ENCODE measurements at regions not wholly inside any gene's neighbourhood (a gene's known extent, or its start where the extent isn't known, plus 50 kb on each side); places are given as distances from the start of the nearest gene placed in this dataset.
"Not testable (repeated sequence)": the region's sequence is repeated elsewhere in the genome, so short reads cannot be mapped to it uniquely, and the experiment has no call there.

- peak; percentile 39 for DNase-seq (ENCODE audit: low spot score)
- ChIA-PET CTCF (no interaction called here), POLR2A (ENCODE audit: low non-redundant PET) (no interaction called here)
- no peak for TF ChIP-seq EZH2 (IDR thresholded peaks at IDR 0.05; ENCODE audit: borderline replicate concordance, low read depth, low read length, poor library complexity, severe bottlenecking)
- no peak for TF ChIP-seq CTCF (conservative IDR thresholded peaks at IDR 0.05; ENCODE audit: low read depth, low read length)
- BruUV-seq (replicated peaks): no TSS peak
- H3K36me3 ChIP-seq (ENCODE audit: insufficient read depth, low read length, poor library complexity, severe bottlenecking): no peaks in the 10 kb centered on the region
- peaks cover 9% of the 10 kb centered on the region for H3K4me1 ChIP-seq (ENCODE audit: insufficient read depth, low read length, poor library complexity, severe bottlenecking)
- intact Hi-C loops (cut with micrococcal nuclease; ENCODE audit: unreplicated experiment): no loop called here
- H3K4me3 ChIP-seq (ENCODE audit: low read depth, low read length, poor library complexity, severe bottlenecking): no peak overlapping the region
- no peaks in the 10 kb centered on the region for H3K9me3 ChIP-seq (ENCODE audit: low read depth, low read length, poor library complexity, severe bottlenecking)
- no peaks in the 10 kb centered on the region for H3K27me3 ChIP-seq (replicated peaks; ENCODE audit: insufficient read depth, low read depth, low read length, poor library complexity)
- peak overlapping the region; percentile 11 for H3K27ac ChIP-seq (ENCODE audit: low read depth, low read length, poor library complexity, severe bottlenecking)
These were observed 70.2 kb upstream of the COL5A1 start for GRCh38 chr9:134571326-134571931.

GRCh38 chr9:134571946-134572917 is 69.4 kb upstream of the COL5A1 start:
- intact Hi-C loops (cut with micrococcal nuclease; ENCODE audit: unreplicated experiment): no loop called here
- H3K36me3 ChIP-seq (ENCODE audit: insufficient read depth, low read length, poor library complexity, severe bottlenecking): no peaks in the 10 kb centered on the region
- ChIA-PET CTCF (no interaction called here), POLR2A (ENCODE audit: low non-redundant PET) (no interaction called here)
- no peak overlapping the region for H3K4me3 ChIP-seq (ENCODE audit: low read depth, low read length, poor library complexity, severe bottlenecking)
- no peak for DNase-seq (ENCODE audit: low spot score)
- H3K27me3 ChIP-seq (replicated peaks; ENCODE audit: insufficient read depth, low read depth, low read length, poor library complexity): no peaks in the 10 kb centered on the region
- no peaks in the 10 kb centered on the region for H3K9me3 ChIP-seq (ENCODE audit: low read depth, low read length, poor library complexity, severe bottlenecking)
- no peak for TF ChIP-seq CTCF (conservative IDR thresholded peaks at IDR 0.05; ENCODE audit: low read depth, low read length)
- no peak for TF ChIP-seq EZH2 (IDR thresholded peaks at IDR 0.05; ENCODE audit: borderline replicate concordance, low read depth, low read length, poor library complexity, severe bottlenecking)
- H3K27ac ChIP-seq (ENCODE audit: low read depth, low read length, poor library complexity, severe bottlenecking): no peak overlapping the region
- H3K4me1 ChIP-seq (ENCODE audit: insufficient read depth, low read length, poor library complexity, severe bottlenecking): peaks cover 9% of the 10 kb centered on the region
- BruUV-seq (replicated peaks): no TSS peak

GRCh38 chr9:134574686-134575085 is 66.9 kb upstream of the COL5A1 start:
- CTCF ChIA-PET; H3K27me3 ChIP-seq (replicated peaks; ENCODE audit: insufficient read depth, low read depth, low read length, poor library complexity); H3K27ac ChIP-seq (ENCODE audit: low read depth, low read length, poor library complexity, severe bottlenecking); BruUV-seq (replicated peaks); H3K9me3 ChIP-seq (ENCODE audit: low read depth, low read length, poor library complexity, severe bottlenecking); H3K36me3 ChIP-seq (ENCODE audit: insufficient read depth, low read length, poor library complexity, severe bottlenecking); H3K4me1 ChIP-seq (ENCODE audit: insufficient read depth, low read length, poor library complexity, severe bottlenecking); intact Hi-C loops (cut with micrococcal nuclease; ENCODE audit: unreplicated experiment); DNase-seq (ENCODE audit: low spot score); POLR2A ChIA-PET (ENCODE audit: low non-redundant PET); H3K4me3 ChIP-seq (ENCODE audit: low read depth, low read length, poor library complexity, severe bottlenecking): not testable (repeated sequence)
